ENCODE measurements at regions not wholly inside any gene's neighbourhood (a gene's known extent, or its start where the extent isn't known, plus 50 kb on each side); places are given as distances from the start of the nearest gene placed in this dataset.

DNA sequence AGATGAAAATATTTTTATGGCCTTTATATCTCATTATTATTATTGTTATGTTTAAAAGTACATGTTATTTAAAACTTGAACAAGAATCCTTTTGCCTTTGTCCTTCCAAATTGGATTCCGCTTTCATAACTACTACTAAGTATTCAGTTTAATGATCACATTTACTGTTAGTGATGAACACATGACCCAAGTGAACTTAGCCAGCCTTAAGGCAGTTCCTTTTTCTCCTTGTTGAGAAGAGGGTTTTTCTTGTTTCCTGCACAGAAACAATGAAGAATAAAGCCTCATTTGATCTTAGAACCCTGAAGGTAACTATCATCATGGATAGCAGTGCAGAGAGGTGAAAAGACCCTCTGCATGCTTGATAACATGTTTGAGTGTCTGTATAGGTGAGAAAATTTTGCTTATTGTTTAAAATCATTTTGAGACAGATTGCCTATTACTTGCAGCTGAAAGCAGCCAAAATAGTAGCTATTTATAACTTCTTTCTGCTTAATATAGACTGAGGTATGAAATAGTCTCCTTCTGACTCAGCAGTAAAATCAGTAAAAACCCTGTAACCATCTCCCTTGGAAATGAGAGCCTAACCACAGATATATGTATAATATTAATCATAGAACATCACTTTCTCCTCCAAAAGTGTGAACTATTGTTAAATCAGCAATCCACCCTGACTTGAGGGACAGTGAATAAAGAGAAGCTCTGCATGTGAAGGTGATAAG, 266.2 kb downstream of the SPATA31D1 start:
- H3K27me3 Mint-ChIP-seq (ENCODE audit: low read depth): no peaks in the 10 kb centered on the region
- TF ChIP-seq, protein P1, sequence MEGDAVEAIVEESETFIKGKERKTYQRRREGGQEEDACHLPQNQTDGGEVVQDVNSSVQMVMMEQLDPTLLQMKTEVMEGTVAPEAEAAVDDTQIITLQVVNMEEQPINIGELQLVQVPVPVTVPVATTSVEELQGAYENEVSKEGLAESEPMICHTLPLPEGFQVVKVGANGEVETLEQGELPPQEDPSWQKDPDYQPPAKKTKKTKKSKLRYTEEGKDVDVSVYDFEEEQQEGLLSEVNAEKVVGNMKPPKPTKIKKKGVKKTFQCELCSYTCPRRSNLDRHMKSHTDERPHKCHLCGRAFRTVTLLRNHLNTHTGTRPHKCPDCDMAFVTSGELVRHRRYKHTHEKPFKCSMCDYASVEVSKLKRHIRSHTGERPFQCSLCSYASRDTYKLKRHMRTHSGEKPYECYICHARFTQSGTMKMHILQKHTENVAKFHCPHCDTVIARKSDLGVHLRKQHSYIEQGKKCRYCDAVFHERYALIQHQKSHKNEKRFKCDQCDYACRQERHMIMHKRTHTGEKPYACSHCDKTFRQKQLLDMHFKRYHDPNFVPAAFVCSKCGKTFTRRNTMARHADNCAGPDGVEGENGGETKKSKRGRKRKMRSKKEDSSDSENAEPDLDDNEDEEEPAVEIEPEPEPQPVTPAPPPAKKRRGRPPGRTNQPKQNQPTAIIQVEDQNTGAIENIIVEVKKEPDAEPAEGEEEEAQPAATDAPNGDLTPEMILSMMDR (conservative IDR thresholded peaks at IDR 0.05): no peak
- H3K27ac Mint-ChIP-seq (ENCODE audit: unreplicated experiment): no peak overlapping the region
- H3K9me3 Mint-ChIP-seq: no peaks in the 10 kb centered on the region
- H3K4me3 Mint-ChIP-seq: no peak overlapping the region
- H3K36me3 Mint-ChIP-seq (ENCODE audit: low read depth): no peaks in the 10 kb centered on the region
- H3K4me1 Mint-ChIP-seq: peaks cover 16% of the 10 kb centered on the region
- no peak for DNase-seq (ENCODE audit: low read depth, low spot score)

DNA sequence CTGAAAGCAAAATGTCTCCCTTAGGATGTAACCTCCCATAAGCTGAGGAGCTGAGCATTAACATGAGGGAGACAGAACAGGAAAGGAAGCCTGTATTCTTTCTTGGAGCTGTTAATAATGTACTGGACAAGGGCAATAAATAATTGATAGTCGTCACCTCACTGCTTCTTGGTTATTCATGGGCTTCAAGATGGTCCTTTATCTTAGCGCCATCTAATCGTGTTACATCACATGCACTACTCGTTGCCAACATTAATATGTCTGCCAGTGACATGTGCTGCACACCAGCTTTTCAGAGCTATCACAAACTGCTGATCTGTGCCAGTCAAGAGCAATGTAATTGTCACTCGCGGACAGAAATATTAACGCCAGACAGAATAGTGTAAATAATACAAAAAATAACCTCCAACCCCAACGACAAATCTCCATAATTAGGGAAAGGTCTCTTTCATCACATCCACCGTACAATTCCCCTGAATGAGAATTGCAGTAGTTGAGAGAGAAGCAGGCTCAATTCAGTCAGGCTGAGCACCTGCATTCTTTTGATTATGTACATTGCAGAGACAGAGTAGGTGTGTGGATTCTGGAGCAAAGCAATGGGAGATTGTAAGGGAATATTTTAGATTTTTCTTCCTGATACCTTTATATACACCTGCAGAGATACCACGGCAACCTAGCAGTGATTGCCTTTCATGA, 267.1 kb downstream of the SPATA31D1 start:
- H3K27me3 Mint-ChIP-seq (ENCODE audit: low read depth): no peaks in the 10 kb centered on the region
- H3K4me3 Mint-ChIP-seq: no peak overlapping the region
- no peaks in the 10 kb centered on the region for H3K36me3 Mint-ChIP-seq (ENCODE audit: low read depth)
- H3K4me1 Mint-ChIP-seq: peaks cover 16% of the 10 kb centered on the region
- TF ChIP-seq, protein P1 (conservative IDR thresholded peaks at IDR 0.05): no peak
- H3K27ac Mint-ChIP-seq (ENCODE audit: unreplicated experiment): no peak overlapping the region
- DNase-seq (ENCODE audit: low read depth, low spot score): no peak
- H3K9me3 Mint-ChIP-seq: no peaks in the 10 kb centered on the region

DNA sequence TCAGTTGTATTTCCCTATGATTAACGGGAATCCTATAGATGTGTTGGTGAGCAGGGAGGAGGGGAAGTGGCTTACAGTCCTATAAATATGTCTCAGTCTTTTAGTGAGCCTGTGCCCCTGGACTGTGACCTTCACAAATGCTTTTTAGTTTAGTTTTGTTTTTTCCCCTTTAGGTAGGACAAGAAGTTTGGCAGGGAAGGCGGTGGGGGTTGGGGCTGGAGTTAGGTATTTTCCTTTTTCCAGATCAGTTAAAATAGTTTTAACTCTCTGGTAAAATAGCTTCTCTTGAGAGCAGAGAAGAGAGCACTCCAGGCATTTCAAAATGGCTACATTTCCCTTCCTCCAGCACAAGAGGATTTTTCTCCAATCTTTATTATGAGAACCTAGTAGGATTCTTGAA, 272.1 kb downstream of the SPATA31D1 start:
- H3K36me3 Mint-ChIP-seq (ENCODE audit: low read depth): no peaks in the 10 kb centered on the region
- DNase-seq (ENCODE audit: low read depth, low spot score): no peak
- TF ChIP-seq, protein P1 (conservative IDR thresholded peaks at IDR 0.05): no peak
- no peak overlapping the region for H3K4me3 Mint-ChIP-seq
- H3K4me1 Mint-ChIP-seq: no peaks in the 10 kb centered on the region
- H3K9me3 Mint-ChIP-seq: no peaks in the 10 kb centered on the region
- no peaks in the 10 kb centered on the region for H3K27me3 Mint-ChIP-seq (ENCODE audit: low read depth)
- no peak overlapping the region for H3K27ac Mint-ChIP-seq (ENCODE audit: unreplicated experiment)

DNA sequence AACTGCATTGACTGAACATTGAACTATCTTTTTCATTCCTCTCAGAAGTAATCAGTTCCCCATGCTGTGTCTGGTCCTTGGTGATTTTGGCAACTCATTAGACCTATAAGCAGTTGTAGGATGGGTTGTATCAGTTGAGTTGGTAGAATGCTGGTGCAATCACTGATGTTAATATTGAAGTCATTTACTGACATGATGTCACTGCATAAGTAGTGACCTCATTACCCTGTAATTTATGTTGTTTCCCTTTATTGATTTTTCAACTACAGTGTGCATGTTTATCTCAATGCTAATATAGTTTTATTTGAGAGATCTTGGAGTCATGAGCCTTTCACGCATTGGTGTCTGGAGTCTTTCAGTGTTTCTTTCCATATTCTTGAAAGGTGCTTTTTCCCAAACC, 275.0 kb downstream of the SPATA31D1 start:
- Mint-ChIP-seq H3K27me3 (ENCODE audit: low read depth) (no peaks in the 10 kb centered on the region), H3K27ac (ENCODE audit: unreplicated experiment) (no peak overlapping the region), H3K9me3 (no peaks in the 10 kb centered on the region), H3K36me3 (ENCODE audit: low read depth) (no peaks in the 10 kb centered on the region), H3K4me1 (no peaks in the 10 kb centered on the region), H3K4me3 (no peak overlapping the region)
- DNase-seq (ENCODE audit: low read depth, low spot score): no peak
- TF ChIP-seq, protein P1 (conservative IDR thresholded peaks at IDR 0.05): no peak

DNA sequence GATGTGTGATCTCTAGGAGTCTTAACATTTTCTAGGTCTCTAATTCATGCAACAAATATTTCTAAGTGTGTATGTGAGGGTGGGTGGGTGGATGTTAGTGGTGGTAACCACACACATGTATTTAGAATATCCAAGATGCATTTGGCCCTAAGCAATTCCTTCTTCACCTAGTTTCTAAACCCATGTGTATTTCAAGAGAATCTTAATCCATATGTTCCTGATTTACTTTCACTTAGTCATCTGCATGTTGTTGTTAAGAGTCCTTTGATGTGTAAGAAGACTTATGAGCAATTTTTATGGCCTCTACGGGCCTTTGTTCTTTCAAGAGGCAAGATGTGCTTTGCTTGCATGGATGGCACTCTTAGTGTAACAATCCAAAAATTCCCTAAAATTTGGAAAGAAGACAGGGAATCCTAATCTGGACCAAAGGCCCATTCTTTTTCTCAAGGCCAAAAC, 282.6 kb downstream of the SPATA31D1 start:
- no peak for DNase-seq (ENCODE audit: low read depth, low spot score)
- Mint-ChIP-seq H3K36me3 (ENCODE audit: low read depth) (no peaks in the 10 kb centered on the region), H3K9me3 (no peaks in the 10 kb centered on the region), H3K4me1 (no peaks in the 10 kb centered on the region), H3K4me3 (no peak overlapping the region), H3K27me3 (ENCODE audit: low read depth) (no peaks in the 10 kb centered on the region), H3K27ac (ENCODE audit: unreplicated experiment) (no peak overlapping the region)
- TF ChIP-seq, protein P1 (conservative IDR thresholded peaks at IDR 0.05): no peak

Data from neural crest cell (in vitro differentiated cells).